H54 (cell line): ENCODE measurements at regions not wholly inside any gene's neighbourhood (a gene's known extent, or its start where the extent isn't known, plus 50 kb on each side); places are given as distances from the start of the nearest gene placed in this dataset.
A peak's percentile ranks its signal among the peaks of the same experiment; 100 is the strongest.

Experiments
- DNase-seq: peaks from one replicate; pipeline ENCODE4 v3.0.0; 2011; ENCODE audit warnings: low spot score, mixed read lengths; ENCODE audit not compliant: insufficient read length
- FAIRE-seq: peaks from 3 replicates; lab custom pipeline; 2011; peaks lifted over from hg19 to GRCh38; lab: Jason Lieb, UNC
- POLR2A ChIP-seq: IDR thresholded peaks from 2 replicates; pipeline ENCODE4 v1.6.1; 2011; ENCODE audit warnings: low read depth, mild to moderate bottlenecking, low read length

DNA sequence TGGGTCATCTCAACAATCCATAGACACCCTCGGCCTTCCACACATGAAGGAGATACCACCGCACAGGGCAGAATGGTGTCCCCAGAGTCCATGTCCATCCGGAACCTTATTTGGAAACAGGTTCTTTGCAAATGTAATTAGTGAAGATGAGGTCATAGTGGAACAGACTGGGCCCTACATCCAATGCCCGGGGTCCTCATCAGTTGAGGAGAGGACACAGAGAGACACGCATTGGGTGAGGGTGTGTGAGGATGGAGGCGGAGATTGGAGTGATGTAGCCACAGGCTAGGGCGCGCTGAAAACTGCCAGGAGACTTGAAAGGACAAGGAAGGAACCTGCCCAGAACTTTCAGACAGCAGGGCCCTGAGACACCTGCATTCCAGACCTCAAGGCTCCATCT is 169.4 kb downstream of the ENGASE start:
- FAIRE-seq, result no peak
- TF ChIP-seq POLR2A, result no peak
- no peak for DNase-seq

DNA sequence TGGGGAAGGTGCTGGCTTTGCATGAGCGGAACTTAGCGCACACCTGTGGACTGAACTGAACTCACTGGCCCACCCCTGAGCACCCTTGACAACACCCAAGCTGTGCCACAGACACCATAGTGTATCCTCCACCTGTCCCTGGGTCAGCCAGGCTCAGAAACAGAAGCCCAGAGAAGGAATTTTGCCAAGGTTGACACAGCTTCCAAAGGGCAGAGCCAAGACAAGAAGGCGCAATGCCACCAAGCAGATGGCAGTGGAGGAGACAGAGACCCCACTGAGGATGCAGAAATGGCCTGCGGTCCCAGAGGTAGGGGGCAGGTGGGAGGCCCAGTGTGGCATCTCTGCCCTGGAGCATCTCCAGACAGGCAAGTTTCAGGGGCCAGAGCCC is 169.0 kb downstream of the ENGASE start:
- no peak for FAIRE-seq
- DNase-seq, result no peak
- no peak for TF ChIP-seq POLR2A

DNA sequence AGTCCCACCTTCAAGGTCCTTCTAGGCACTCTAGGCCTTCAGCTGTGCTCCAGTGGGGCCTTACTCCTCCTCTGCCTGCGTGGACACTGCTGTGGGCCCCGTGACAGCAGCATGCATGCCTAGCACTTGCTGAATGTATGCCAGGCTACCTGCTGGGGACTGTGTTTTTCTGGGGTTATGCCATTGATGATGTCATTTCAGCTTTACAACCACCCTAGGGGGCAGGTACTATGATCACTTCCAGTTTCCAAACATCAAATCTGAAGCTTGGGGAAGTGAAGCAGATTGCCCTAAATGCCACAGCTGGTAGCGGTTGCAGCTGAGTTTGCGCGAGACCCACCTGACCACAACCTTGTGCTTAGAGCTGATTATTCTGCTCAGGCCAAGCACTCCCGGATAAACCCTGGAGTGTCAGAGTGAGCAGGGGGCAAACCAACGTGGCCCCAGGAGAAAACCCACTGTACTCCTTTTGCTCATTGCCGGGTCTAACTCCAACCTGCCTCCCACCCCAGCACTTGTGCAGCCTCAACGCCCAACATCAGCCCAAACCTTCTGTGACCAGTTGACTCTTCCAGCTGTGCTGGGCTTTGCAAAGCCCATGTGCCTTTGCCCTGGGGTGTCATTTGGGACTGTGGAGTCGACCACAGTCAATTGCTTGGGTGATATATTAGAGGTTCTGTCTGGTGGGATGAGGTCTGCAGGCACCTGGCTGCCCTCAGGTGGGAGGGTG is 168.4 kb downstream of the ENGASE start:
- no peak for TF ChIP-seq POLR2A
- FAIRE-seq (no peak), DNase-seq (peak; percentile 28)

DNA sequence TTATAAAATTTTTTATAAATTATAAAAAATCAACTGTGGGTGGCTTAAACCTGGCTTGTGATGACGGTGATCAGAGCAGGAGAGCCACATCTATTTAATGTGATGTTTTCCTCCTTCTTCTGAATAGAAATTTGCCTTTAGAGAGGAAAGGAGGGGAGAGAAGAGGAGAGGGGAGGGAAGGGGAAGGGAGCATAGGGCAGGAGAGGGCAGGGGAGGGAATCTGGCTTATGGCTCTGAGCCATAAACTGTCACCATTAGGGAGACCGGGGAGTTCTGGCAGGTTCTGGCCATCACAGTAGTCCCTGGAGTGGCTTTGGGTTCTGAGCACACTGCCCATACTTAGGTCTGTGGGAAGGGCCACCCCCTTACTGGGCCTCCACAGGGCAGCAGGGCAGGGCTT is 167.8 kb downstream of the ENGASE start:
- no peak for TF ChIP-seq POLR2A
- FAIRE-seq (no peak), DNase-seq (no peak)

DNA sequence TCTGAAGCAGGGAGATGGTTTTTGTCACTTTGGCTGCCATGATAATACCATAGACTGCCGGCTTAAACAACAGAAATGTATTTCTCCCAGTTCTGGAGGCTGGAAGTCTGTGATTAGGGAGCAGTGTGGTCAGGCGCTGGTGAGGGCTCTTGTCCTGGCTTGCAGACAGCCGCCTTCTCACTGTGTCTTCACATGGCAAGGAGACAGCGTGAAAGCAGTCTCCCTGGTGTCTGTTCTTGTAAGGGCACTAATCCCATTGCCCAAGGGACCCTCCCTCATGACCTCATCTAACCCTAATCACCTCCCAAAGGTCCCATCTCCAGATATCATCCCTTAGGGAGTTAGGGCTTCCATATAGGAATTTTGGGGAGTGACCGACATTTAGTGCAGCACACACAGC is 167.0 kb downstream of the ENGASE start:
- TF ChIP-seq POLR2A, result no peak
- FAIRE-seq, result no peak
- no peak for DNase-seq

DNA sequence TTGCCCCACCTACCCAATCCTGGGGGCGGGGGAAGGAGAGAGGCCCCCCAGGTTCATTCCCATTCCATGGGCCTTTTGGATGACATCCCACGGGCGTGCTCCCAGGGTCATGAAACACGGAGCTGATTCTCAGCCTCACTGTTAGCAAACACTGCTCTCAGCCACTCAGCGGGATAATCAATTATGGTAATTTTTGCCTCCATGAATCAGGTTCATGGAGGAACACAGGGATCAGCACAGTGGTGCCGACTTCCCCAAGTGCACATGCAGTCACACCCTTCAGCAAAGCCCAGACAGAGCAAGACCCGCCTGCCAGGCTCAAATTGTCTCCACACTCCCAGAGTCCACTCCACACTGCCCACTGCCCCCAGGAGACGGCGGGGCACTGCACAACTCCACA is 164.6 kb downstream of the ENGASE start:
- FAIRE-seq, result no peak
- DNase-seq, result no peak
- no peak for TF ChIP-seq POLR2A

DNA sequence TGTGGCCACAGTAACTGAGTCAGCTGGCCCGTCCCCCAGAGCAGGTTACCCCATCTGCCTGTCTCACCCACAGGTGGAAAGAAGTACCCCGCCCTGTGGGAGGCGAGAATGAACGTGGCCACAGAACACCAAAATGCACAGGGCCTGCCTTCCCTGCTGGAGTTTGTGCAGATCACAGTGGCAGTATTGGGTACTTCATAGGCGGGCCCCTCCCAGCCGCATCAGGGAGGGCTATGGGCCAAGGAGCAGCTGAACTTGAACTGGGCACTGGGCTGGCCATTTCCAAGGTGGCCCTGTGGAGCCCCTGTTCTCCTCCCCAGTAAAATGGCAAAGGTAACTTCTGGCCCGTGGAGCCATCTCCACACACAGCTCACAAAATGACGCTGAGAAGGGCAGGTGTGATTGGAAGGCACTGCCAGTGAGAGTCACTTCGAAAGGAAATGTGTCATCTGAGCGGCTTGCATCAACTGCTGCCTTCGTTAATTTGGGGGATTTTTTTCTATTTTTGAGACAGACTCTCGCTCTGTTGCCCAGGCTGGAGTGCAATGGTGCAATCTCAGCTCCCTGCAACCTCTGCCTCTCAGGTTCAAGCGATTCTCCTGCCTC is 162.9 kb downstream of the ENGASE start:
- TF ChIP-seq POLR2A, result no peak
- FAIRE-seq (no peak), DNase-seq (no peak)

DNA sequence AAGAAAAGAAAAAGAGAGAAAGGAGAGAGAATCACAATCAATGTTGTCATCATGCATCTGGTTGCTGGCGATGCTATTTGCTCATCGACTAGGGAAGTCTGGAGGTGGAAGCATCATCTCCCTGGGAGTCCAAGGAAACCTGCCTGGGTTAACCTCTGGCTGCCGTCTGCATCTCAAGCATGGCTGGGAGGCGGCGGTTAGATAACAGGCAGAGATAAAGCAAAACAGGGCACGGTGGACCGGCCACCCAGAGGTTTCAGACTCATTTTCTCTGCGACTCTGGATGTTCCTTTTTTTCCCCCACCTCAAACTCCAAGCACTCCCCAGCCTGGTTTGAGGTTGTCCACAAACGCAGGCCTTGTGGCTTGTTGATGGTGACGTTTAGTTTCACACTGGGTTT is 161.2 kb downstream of the ENGASE start:
- no peak for TF ChIP-seq POLR2A
- DNase-seq (no peak), FAIRE-seq (no peak)

DNA sequence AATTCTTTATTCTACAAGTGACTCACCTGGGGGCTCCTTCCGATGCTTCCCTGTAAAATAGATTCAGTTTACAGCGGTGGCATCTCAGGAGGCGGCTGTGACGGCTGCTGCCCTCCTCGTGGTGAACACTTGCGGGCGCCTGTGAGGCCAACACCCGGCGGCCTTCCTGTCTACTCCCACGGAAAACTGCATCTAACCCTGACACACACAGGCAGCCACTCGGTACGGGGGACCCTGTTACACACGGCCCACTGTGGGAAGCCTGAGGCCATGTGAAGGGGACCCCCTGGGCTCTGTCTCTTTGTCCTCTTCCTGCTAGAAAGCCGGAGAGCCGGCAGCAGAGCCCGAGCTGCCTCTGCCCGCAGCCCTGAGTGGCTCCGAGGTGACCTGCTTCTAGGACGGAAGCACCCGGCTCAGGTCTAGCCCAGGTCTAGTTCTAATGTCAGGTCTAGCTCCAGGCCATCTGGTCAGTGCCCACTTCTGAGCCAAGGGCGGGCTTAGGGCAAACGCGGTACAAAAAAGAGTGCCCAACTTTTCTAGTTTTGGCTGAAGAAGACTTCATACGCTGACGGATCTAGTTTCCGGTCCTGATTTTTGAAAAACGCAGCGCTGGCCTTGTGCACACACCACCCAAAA is 159.4 kb downstream of the ENGASE start:
- TF ChIP-seq POLR2A, result no peak
- FAIRE-seq, result no peak

DNA sequence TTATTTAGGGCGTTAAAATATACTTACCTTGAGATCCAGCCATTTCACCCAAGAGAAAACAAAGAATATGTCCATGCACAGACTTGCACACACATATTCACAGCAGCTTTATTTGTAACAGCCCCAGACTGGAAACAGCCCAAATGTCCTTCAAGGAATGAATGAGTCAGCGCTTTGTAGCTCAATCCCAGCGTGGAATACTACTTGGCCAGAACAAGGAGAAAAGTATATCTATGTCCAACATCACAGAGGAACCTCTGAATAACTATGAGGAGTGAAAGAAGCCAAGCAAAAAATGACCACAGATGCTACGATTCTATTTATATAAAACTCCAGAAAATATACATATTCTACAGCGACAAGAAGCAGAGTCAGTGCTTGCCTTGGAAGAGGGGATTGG is 158.3 kb downstream of the ENGASE start:
- DNase-seq, result no peak
- no peak for TF ChIP-seq POLR2A
- no peak for FAIRE-seq

More for the DNA sequence above, 159.4 kb downstream of the ENGASE start:
- no peak for DNase-seq

DNA sequence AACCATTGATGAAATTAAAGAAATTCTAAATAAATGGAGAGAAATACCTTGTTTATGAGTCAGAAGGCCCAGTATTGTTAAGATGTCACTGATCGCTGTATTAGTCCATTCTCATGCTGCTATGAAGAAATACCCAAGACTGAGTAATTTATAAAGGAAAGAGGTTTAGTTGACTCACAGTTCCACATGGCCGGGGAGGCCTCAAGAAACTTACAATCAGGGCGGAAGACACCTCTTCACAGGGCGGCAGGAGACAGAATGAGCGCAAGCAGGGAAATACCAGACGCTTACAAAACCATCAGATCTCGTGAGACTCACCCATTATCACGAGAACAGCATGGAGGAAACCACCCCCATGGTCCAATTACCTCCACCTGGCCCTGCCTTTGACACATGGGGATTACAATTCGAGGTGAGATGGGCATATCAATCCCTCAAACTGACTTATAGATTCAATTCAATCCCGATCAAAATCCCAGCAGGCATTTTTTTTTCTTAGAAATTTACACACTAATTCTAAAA is 157.2 kb downstream of the ENGASE start:
- DNase-seq (no peak), FAIRE-seq (no peak)
- TF ChIP-seq POLR2A, result no peak

DNA sequence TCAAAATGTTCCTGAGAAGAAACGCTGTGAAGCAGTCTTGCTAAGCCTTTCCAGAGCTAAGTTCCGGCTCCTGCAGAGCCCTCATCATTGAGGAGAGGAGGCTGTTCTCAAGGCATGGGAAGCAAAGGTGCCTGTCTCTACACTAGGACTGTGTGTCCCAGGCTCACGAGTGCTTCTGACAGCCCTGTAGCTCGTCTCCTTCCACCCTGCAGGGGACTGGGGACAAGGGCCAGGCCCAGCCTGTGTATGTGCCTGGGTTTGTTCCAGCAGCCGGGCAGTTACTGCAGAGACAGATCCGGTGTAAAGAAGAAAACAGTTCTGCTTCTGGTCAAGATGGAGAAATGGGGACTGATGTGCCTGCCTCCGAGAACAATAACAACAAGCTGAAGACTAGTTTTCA is 156.0 kb downstream of the ENGASE start:
- TF ChIP-seq POLR2A, result no peak
- DNase-seq (no peak), FAIRE-seq (no peak)

DNA sequence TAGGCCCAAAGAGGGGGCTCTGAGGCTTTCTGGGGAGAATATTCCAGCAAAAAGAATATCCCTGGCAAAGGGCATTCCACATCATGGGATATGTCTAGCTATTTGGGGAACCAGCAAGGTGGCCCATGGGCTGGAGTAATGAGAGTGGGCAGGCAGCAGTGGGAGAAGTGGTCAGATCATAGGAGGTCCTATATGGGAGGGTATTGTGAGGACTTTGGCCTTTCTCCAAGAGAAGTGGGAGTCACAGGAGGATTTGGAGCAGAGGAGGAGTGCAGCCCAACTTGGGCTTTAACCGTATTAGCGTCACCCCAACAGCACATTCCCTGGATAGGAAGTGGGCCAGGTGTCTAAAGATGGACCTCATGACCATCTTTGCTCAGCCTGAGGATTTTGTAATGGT is 151.4 kb downstream of the ENGASE start:
- TF ChIP-seq POLR2A, result no peak
- no peak for FAIRE-seq

DNA sequence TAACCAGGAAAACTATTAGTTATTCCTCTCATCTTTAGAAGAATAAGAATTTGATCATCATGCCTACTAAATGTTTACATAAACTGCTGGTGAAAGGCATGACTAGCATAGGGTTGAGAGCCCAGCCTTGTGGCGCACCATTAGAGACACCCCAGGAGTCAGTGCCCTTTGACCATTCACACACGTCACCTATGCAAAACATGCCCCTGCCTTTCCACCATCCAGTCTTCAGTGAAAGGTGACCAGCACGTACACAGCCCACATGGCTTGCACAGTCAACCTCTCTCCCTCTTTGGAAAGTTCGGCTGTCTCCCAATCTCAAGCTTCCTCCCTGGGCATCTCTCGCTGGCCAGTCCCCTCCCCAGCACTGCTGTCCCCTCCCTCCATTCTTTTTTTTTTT is 150.3 kb downstream of the ENGASE start:
- TF ChIP-seq POLR2A, result no peak
- DNase-seq (no peak), FAIRE-seq (no peak)

More for the DNA sequence above, 151.4 kb downstream of the ENGASE start:
- DNase-seq, result no peak
